Tibial nerve (tissue), 4 donors: ENCODE measurements at regions not wholly inside any gene's neighbourhood (a gene's known extent, or its start where the extent isn't known, plus 50 kb on each side); places are given as distances from the start of the nearest gene placed in this dataset.

ENCODE experiments used
- EP300 ChIP-seq, 2 donors: sonication (generic); formaldehyde crosslinking; IDR thresholded peaks; one replicate each; pipeline ENCODE4 v1.6.1; 2017; ENCODE audit warnings: antibody characterized with exemption in 2 of 2, mild to moderate bottlenecking in 1 of 2
- POLR2A ChIP-seq, 2 donors: fragments of 450-650 bp; IDR thresholded peaks; one replicate each; pipeline ENCODE4 v1.6.1; 2017; ENCODE audit warnings: antibody characterized with exemption in 2 of 2, mild to moderate bottlenecking in 2 of 2, moderate library complexity in 2 of 2
- TF ChIP-seq, protein P1 (sequence below), 5 experiments: fragments of 200-600 bp in 3 of 5; fragments of 450-650 bp in 2 of 5; sonication (generic) in 3 of 5; IDR thresholded peaks; one replicate each; pipeline ENCODE4 v1.5.1; 2016 to 2019; ENCODE audit warnings: antibody characterized with exemption in 5 of 5, mild to moderate bottlenecking in 3 of 5, moderate library complexity in 2 of 5

DNA sequence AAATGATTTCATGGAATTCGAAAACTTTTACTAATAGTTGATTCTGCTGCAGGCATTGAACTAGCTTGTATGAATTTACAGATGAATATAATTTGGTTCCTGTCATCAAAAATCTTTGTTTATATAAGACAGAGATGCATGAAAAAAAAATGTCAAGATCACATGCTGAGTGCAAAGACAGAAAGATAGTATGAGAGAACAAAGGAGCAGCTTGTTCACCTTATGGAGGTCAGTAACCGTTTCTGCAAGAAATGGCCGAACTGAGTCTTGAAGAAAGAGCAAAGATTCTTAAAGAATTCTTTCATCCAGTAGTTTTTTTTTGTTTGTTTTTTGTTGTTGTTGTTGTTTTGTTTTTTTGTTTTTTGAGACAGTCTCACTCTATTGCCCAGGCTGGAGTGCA lies 450.6 kb downstream of the TUSC7 start:
- TF ChIP-seq, protein P1, sequence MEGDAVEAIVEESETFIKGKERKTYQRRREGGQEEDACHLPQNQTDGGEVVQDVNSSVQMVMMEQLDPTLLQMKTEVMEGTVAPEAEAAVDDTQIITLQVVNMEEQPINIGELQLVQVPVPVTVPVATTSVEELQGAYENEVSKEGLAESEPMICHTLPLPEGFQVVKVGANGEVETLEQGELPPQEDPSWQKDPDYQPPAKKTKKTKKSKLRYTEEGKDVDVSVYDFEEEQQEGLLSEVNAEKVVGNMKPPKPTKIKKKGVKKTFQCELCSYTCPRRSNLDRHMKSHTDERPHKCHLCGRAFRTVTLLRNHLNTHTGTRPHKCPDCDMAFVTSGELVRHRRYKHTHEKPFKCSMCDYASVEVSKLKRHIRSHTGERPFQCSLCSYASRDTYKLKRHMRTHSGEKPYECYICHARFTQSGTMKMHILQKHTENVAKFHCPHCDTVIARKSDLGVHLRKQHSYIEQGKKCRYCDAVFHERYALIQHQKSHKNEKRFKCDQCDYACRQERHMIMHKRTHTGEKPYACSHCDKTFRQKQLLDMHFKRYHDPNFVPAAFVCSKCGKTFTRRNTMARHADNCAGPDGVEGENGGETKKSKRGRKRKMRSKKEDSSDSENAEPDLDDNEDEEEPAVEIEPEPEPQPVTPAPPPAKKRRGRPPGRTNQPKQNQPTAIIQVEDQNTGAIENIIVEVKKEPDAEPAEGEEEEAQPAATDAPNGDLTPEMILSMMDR (IDR thresholded peaks at IDR 0.05), result no peak
- TF ChIP-seq EP300 (IDR thresholded peaks at IDR 0.05) (no peak), POLR2A (IDR thresholded peaks at IDR 0.05) (no peak)
